CD14-positive monocyte (primary cell): ENCODE measurements at regions not wholly inside any gene's neighbourhood (a gene's known extent, or its start where the extent isn't known, plus 50 kb on each side); places are given as distances from the start of the nearest gene placed in this dataset.

Experiments used
- DNase-seq, 3 donors: peaks; one replicate each; pipeline ENCODE4 v3.0.0-alpha.2; 2011 to 2022
- H2AFZ ChIP-seq: 2 replicates; pipeline ENCODE4 v1.6.0; 2012; ENCODE audit warnings: mild to moderate bottlenecking, low read depth, low read length, inconsistent platforms; ENCODE audit not compliant: insufficient read depth, poor library complexity, severe bottlenecking
- H3K27ac ChIP-seq, 2 donors: 1 replicate in 1 of 2; 2 replicates in 1 of 2; pipeline ENCODE4 v1.5.1; 2012 to 2013; ENCODE audit warnings: low read length in 2 of 2, control low read depth in 1 of 2, inconsistent platforms in 1 of 2, low read depth in 1 of 2, mild to moderate bottlenecking in 1 of 2
- H3K27me3 ChIP-seq, 2 donors: one replicate each; pipeline versions ENCODE4 v1.6.0 to v1.6.1; 2011 to 2013; ENCODE audit warnings: low read length in 2 of 2; ENCODE audit not compliant: control insufficient read depth in 2 of 2, insufficient read depth in 2 of 2
- H3K36me3 ChIP-seq, 2 donors: replicated peaks in 1 of 2; 1 replicate in 1 of 2; 2 replicates in 1 of 2; pipeline versions ENCODE4 v1.5.1 to v1.6.1; 2012 to 2013; ENCODE audit warnings: low read length in 2 of 2, control low read depth in 1 of 2, inconsistent platforms in 1 of 2, mild to moderate bottlenecking in 1 of 2; ENCODE audit not compliant: insufficient read depth in 2 of 2, control insufficient read depth in 1 of 2
- H3K4me1 ChIP-seq, 2 donors: 1 replicate in 1 of 2; 2 replicates in 1 of 2; pipeline versions ENCODE4 v1.5.1 to v1.6.1; 2012 to 2013; ENCODE audit warnings: low read length in 2 of 2, control low read depth in 1 of 2, inconsistent platforms in 1 of 2, mild to moderate bottlenecking in 1 of 2, moderate library complexity in 1 of 2; ENCODE audit not compliant: insufficient read depth in 2 of 2, control insufficient read depth in 1 of 2
- H3K4me2 ChIP-seq: replicated peaks from 2 replicates; pipeline ENCODE3; 2012; ENCODE audit warnings: low read length, moderate library complexity, mild to moderate bottlenecking; ENCODE audit not compliant: poor library complexity, severe bottlenecking; ENCODE audit errors: extremely low read depth
- H3K4me3 ChIP-seq, 3 experiments: fragments of 200-600 bp in 1 of 3; sonication (generic) in 1 of 3; replicated peaks in 1 of 3; 1 replicate in 2 of 3; 2 replicates in 1 of 3; pipeline ENCODE4 v1.5.1; 2011 to 2013; ENCODE audit warnings: low read length in 3 of 3, mild to moderate bottlenecking in 3 of 3, control low read depth in 2 of 3, low read depth in 2 of 3, inconsistent platforms in 1 of 3, moderate library complexity in 1 of 3
- H3K79me2 ChIP-seq: 2 replicates; pipeline ENCODE4 v1.6.0; 2012; ENCODE audit warnings: mild to moderate bottlenecking, control low read depth, inconsistent platforms, low read length, moderate library complexity; ENCODE audit not compliant: insufficient read depth
- H3K9ac ChIP-seq: 2 replicates; pipeline ENCODE4 v1.6.0; 2017; ENCODE audit warnings: low read length, mild to moderate bottlenecking; ENCODE audit not compliant: insufficient read depth, poor library complexity, severe bottlenecking
- H3K9me3 ChIP-seq, 2 donors: replicated peaks in 1 of 2; 1 replicate in 1 of 2; 2 replicates in 1 of 2; pipeline versions ENCODE4 v1.5.1 to v1.6.1; 2012 to 2013; ENCODE audit warnings: low read length in 2 of 2, control low read depth in 1 of 2; ENCODE audit not compliant: control insufficient read depth in 1 of 2, insufficient read depth in 1 of 2
- H4K20me1 ChIP-seq: 2 replicates; pipeline ENCODE4 v1.6.0; 2012; ENCODE audit warnings: mild to moderate bottlenecking, low read length, control low read depth, moderate library complexity; ENCODE audit not compliant: insufficient read depth
- H3K27ac Mint-ChIP-seq, 7 donors: one replicate each; pipeline ENCODE4 v1.8.0; 2020; ENCODE audit warnings: mild to moderate bottlenecking in 7 of 7, mixed read lengths in 7 of 7, moderate library complexity in 6 of 7, inconsistent platforms in 2 of 7
- H3K27me3 Mint-ChIP-seq, 3 donors: one replicate each; pipeline ENCODE4 v1.8.0; 2021 to 2022; ENCODE audit warnings: low read depth in 3 of 3, mild to moderate bottlenecking in 3 of 3, mixed read lengths in 3 of 3, moderate library complexity in 3 of 3, inconsistent platforms in 1 of 3
- H3K36me3 Mint-ChIP-seq, 2 donors: one replicate each; pipeline ENCODE4 v1.8.0; 2020; ENCODE audit warnings: mixed read lengths in 2 of 2, inconsistent platforms in 1 of 2, mild to moderate bottlenecking in 1 of 2
- H3K4me1 Mint-ChIP-seq: one replicate; pipeline ENCODE4 v1.8.0; 2020; ENCODE audit warnings: mild to moderate bottlenecking, mixed read lengths
- H3K4me3 Mint-ChIP-seq, 2 donors: one replicate each; pipeline ENCODE4 v1.8.0; 2020; ENCODE audit warnings: mild to moderate bottlenecking in 2 of 2, mixed read lengths in 2 of 2, moderate library complexity in 1 of 2
- H3K9me3 Mint-ChIP-seq, 7 donors: one replicate each; pipeline ENCODE4 v1.8.0; 2020 to 2022; ENCODE audit warnings: mixed read lengths in 7 of 7, mild to moderate bottlenecking in 6 of 7, moderate library complexity in 6 of 7, inconsistent platforms in 2 of 7
- WGBS: methylation state at CpG from one replicate; pipeline ENCODE4 v1.1.5; 2013; ENCODE audit warnings: missing lambda C conversion rate; ENCODE audit not compliant: insufficient coverage; 5-methylcytosine and 5-hydroxymethylcytosine counted together
- intact Hi-C, 2 donors: fragments of 100-400 bp; cut with micrococcal nuclease; formaldehyde crosslinking; loops; one replicate each; pipeline versions ENCODE4 v1.15.0 to v1.15.1; 2023
- TF ChIP-seq, protein P1 (sequence below): fragments of 200-600 bp; IDR thresholded peaks from one replicate; pipeline ENCODE4 v1.8.0; 2022; ENCODE audit warnings: antibody characterized with exemption, mild to moderate bottlenecking

- intact Hi-C loops, result no loop called here
- Histone ChIP-seq H3K79me2 (no peaks in the 10 kb centered on the region), H4K20me1 (no peaks in the 10 kb centered on the region), H3K4me1 (no peaks in the 10 kb centered on the region), H3K27me3 (no peaks in the 10 kb centered on the region), H3K4me3 (no peak overlapping the region), H3K9ac (no peak overlapping the region), H2AFZ (no peak overlapping the region), H3K4me2 (no peak overlapping the region), H3K36me3 (no peaks in the 10 kb centered on the region), H3K9me3 (no peaks in the 10 kb centered on the region), H3K27ac (no peak overlapping the region)
- 89% methylated on average over 3 of the region's 4 CpGs for WGBS
- Mint-ChIP-seq H3K27me3 (no peaks in the 10 kb centered on the region), H3K4me3 (no peak overlapping the region), H3K27ac (no peak overlapping the region), H3K4me1 (no peaks in the 10 kb centered on the region), H3K9me3 (peaks cover 0 to 4% (median 1%) of the 10 kb centered on the region in 7 donors), H3K36me3 (no peaks in the 10 kb centered on the region)
- TF ChIP-seq, protein P1, sequence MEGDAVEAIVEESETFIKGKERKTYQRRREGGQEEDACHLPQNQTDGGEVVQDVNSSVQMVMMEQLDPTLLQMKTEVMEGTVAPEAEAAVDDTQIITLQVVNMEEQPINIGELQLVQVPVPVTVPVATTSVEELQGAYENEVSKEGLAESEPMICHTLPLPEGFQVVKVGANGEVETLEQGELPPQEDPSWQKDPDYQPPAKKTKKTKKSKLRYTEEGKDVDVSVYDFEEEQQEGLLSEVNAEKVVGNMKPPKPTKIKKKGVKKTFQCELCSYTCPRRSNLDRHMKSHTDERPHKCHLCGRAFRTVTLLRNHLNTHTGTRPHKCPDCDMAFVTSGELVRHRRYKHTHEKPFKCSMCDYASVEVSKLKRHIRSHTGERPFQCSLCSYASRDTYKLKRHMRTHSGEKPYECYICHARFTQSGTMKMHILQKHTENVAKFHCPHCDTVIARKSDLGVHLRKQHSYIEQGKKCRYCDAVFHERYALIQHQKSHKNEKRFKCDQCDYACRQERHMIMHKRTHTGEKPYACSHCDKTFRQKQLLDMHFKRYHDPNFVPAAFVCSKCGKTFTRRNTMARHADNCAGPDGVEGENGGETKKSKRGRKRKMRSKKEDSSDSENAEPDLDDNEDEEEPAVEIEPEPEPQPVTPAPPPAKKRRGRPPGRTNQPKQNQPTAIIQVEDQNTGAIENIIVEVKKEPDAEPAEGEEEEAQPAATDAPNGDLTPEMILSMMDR, result no peak
- no peak for DNase-seq
These were observed 476.9 kb upstream of the KLHL1 start for GRCh38 chr13:70585109-70585508.

- Mint-ChIP-seq H3K27ac (no peak overlapping the region), H3K27me3 (no peaks in the 10 kb centered on the region), H3K4me3 (no peak overlapping the region), H3K36me3 (no peaks in the 10 kb centered on the region), H3K9me3 (peaks cover 0 to 4% (median 0%) of the 10 kb centered on the region in 7 donors), H3K4me1 (no peaks in the 10 kb centered on the region)
- Histone ChIP-seq H2AFZ (no peak overlapping the region), H3K4me2 (no peak overlapping the region), H4K20me1 (no peaks in the 10 kb centered on the region), H3K9me3 (no peaks in the 10 kb centered on the region), H3K27ac (no peak overlapping the region), H3K36me3 (no peaks in the 10 kb centered on the region), H3K79me2 (no peaks in the 10 kb centered on the region), H3K4me3 (no peak overlapping the region), H3K9ac (no peak overlapping the region), H3K27me3 (no peaks in the 10 kb centered on the region), H3K4me1 (no peaks in the 10 kb centered on the region)
- intact Hi-C loops, result no loop called here
- no peak for DNase-seq
- TF ChIP-seq, protein P1, result no peak
These were observed 472.6 kb upstream of the KLHL1 start for GRCh38 chr13:70580825-70581224.
